ENCODE measurements at regions not wholly inside any gene's neighbourhood (a gene's known extent, or its start where the extent isn't known, plus 50 kb on each side); places are given as distances from the start of the nearest gene placed in this dataset.

GRCh38 chr7:120039138-120039537 is 233.8 kb upstream of the KCND2 start:
- TF ChIP-seq, protein P1, sequence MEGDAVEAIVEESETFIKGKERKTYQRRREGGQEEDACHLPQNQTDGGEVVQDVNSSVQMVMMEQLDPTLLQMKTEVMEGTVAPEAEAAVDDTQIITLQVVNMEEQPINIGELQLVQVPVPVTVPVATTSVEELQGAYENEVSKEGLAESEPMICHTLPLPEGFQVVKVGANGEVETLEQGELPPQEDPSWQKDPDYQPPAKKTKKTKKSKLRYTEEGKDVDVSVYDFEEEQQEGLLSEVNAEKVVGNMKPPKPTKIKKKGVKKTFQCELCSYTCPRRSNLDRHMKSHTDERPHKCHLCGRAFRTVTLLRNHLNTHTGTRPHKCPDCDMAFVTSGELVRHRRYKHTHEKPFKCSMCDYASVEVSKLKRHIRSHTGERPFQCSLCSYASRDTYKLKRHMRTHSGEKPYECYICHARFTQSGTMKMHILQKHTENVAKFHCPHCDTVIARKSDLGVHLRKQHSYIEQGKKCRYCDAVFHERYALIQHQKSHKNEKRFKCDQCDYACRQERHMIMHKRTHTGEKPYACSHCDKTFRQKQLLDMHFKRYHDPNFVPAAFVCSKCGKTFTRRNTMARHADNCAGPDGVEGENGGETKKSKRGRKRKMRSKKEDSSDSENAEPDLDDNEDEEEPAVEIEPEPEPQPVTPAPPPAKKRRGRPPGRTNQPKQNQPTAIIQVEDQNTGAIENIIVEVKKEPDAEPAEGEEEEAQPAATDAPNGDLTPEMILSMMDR (IDR thresholded peaks at IDR 0.05), result no peak
- no peak for TF ChIP-seq EZH2 (IDR thresholded peaks at IDR 0.05; ENCODE audit: borderline replicate concordance, insufficient read depth, low read depth, low read length, poor library complexity, severe bottlenecking)
